T1000 (cell line): ENCODE measurements at regions not wholly inside any gene's neighbourhood (a gene's known extent, or its start where the extent isn't known, plus 50 kb on each side); places are given as distances from the start of the nearest gene placed in this dataset.

ENCODE experiments used
- DNase-seq: peaks from one replicate; lab custom pipeline; 2025; ENCODE audit warnings: mixed read lengths; lab: John Stamatoyannopoulos, UW

DNA sequence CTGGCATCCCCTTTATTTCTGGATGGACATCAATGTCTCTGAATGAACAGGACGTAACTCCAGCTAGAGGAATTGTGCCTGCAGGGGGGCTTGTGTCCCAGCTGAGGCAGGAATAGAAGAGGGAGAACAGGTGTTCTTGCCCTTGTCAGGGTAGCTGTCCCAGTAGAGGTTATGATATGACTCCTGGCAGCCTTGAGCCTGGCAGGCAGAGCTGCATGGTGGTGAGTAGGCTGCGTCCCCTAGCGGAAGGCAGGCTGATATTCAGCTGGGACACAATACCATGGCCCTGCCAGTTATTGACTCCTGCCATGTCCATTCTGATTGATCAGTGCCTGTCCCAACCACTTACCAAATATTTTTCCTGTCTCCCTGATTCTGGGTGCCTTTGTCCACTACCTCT lies 197.2 kb downstream of the RAP2A start:
- DNase-seq = no peak

DNA sequence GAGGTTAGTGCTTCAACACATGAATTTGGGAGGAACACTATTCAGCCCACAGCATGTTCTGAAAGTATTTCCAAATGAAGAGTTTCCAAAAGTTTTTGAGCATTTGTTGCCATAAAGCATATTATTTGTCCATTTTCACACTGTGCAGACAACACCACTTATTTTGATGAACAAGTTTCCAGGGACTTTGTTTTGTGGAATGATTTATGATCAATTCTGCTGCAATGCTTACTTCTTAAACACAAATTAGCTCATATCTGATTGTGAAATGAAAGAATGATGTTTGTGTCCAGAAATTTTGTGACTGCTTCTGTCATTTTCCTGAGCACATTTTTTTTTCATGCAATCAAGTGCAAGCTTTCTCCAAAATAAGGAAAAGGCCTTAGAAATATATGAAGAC lies 205.3 kb downstream of the RAP2A start:
- DNase-seq = no peak

DNA sequence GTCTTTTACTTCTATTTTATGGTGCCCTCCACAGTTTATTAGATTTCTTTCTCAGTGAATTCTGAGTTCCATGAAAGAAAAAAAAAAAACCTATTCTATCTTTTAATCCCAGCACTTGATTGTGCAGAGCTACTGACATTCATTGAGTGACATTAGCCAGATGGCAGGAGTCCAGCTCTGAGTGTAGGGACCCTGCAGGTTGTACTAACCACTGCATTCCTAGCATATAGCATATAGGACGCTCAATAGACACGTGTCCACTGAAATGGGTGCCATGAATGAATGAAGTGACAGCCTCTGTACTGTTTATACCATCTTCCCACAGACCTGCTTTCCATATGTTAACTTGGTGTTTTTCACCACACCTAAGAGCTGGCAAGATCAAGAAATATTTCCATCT lies 206.3 kb downstream of the RAP2A start:
- DNase-seq = no peak

DNA sequence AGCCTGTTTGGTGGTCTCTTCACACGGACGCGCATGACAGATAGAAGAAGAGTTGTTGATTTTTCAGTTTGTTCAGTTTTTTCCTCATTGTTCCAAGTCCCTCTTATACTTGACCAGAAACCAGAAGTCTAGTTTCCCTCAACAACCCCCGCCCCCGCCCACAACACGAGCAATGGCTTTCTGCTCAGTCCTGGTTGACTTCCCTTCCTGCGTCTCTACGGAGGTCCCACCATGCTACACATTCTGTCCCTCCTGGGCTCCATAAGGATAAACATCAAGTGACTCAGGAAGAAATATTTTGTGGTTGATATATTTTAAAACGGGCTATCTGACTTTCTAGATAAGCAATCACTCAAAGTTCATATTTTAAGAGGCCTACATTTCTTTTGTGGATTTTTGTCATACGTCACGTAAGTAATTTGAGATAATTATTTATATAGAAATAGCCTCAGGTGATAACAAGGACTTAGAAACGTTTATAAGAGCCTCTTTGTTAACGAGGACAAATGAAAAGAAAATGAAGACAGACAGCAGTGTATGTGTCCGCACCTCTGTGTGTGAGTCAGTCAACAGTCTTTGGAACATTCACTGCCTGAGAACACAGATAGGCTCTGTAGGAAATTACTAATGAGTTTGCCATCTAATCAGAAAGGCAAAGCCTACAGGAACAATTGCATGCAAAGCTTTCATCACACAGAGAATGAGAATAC lies 214.4 kb downstream of the RAP2A start:
- no peak for DNase-seq

DNA sequence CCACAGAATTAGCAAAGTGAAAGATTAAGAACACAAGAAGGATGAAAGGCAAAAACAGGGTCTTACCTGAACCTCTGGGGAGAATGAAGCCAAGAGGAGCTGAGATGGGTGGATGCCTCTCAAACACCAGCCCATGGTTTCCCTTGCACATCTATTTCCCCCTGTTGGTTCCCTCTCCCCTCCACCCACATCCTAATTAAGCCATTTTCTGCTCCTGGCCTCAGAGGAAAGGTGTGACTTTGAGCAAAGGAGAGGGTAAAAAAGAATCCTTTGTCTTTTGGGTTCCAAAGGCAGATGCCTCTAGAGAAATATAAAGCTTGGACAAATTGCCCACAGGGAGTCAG lies 214.9 kb downstream of the RAP2A start:
- no peak for DNase-seq

DNA sequence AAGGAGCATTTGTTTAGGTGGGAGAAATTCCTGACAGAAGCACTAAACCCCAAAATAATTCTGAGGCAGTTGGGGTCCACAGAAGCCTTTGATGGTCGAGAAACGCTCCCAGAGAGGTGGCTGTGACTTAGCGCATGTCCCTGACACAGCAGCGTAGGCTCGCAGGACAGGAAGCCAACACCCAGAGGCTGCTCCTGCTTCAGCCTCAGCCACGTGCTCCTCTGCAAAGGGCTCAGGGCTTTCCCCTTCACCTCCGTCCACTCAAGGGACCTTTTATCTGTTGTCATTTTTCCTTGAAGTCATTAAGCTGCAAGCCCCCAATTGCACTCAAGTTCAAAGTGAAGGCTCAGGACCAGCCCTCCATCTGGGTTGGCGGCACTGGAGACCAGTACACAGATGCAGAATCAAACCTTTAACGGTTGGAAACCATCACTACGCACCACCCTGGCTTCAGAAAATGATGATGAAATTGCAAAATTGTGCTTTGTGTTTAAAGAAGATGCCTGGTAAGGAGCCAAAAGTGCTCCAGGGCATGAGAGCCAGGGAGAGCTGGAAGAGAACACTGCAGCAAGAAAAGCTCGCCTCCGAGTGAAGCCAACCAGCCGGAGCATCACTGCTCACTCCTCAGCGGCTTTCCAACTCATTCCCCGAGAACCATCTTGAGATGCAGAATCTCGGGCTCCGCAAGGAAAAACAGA lies 219.6 kb downstream of the RAP2A start:
- no peak for DNase-seq

DNA sequence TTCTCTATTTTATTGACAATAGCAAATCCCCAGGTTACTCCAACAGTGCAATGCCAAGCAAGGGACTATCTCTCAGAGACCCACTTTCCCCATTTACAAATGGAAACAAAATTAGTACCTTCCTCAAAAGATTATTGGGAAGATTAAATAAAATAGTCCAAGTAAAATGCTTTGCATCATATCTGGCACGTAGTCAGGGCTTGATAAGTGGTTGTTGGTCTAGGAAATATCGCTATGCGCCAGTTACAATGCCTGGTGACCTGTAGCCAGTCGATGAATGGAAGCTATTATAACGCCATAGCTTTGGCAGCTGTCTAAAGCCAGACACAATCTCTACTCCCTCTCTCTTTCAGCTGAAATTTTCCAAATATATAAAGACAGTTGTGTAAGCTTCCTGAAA lies 220.3 kb downstream of the RAP2A start:
- DNase-seq = no peak

DNA sequence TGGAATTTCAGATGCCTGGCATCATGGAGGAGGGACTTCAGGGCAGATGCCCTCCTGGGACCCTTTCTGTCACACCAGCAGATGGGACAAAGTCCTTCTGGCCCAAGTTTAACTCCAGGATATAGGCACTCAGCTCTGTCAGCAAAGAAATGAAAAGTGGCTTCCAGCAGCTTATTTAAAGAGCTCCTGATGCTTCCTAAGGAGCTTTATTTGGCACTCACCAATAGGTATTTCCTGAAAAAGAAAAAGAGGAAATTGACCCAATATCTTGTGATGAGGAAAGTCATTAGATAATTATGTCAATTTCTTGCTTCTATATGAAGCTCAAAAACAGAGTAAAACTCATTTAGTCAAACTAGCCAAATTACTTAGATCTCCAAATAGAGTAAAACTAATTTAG lies 224.6 kb downstream of the RAP2A start:
- DNase-seq = no peak

DNA sequence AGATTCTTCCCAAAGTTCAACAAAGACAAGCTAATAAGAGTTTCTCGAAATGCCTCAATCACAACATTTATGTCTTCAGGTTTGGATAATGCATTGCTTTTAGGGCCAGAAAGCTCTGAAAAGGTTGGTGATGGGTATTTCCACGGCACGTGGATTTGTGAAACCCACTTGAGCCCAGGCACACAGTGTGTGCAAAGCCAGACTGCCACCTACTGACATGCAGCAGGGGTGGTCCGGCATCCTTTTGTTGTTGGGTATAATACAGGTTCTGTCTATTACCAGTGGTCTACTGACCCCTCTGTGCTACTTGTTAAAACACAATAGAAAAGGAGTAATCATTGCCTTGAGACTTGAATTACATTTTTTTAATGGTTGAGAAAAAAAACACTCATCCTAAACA lies 225.6 kb downstream of the RAP2A start:
- DNase-seq = no peak

DNA sequence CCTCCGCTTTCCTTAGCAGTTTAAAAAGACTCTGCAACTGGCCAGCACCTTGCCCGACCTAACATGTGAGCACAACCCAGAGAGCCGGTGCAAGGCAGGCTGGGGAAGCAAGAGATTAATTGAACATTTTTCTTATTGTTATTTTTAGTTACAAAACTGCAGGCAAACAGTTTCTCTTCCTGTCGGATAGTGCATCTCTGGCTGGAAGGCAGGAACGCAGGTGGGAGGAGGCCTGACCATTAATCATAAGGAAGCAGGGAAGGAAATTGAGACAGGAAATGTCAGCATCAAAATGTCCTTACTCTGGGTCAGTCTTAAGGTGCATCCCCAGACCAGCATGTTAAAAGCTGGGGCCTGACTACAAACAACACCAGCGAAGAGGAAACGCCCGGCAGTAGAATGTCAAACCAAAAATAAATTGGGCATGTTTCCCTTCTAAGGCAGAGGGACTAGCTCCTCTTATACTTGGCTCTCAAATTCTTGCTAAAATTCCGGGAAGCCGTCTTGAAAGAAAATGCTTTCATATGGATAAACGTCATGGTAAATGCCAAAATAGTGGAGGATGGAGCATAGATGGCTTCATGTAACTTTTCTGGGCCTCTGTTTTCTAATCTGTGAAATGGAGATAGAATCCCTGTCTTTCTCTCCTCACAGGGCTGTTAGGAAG lies 226.8 kb downstream of the RAP2A start:
- no peak for DNase-seq

DNA sequence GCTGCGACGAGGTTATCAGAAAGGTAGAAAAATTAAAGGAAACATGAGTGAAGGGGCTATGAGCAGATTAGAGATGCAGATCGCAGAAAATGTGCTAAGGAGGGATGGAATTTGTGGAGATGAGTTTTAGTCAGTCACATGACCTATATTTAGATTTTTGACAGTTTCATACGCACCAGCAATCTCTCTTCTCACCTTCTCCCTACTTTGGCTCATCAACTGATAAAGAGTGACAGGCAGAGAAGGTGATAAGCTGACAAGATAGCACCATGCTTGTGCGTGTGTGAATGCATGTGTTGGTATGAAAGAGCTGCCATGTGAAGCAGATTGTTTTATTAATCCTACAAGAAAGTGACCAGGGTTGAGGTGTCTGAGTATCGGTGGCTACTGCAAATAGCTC lies 252.6 kb downstream of the RAP2A start:
- DNase-seq = no peak

DNA sequence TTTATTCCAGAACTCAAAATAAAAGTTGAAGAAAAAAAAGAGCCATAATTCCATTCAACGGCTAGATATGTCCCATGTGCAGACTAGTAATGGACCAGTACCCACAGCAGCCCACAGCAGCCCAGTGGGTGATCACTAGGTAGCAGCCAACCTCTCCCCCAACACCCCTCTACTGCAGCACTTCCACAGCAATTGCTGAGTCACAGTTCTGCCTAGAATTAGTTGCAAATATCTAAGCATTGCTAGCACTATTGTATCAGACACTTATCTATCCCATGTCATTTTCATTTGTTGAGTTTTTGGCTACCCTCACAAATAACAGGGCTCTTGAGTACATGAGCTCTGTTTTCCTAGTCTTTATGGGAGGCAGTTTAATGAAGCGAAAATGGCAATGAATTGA lies 258.7 kb downstream of the RAP2A start:
- no peak for DNase-seq

DNA sequence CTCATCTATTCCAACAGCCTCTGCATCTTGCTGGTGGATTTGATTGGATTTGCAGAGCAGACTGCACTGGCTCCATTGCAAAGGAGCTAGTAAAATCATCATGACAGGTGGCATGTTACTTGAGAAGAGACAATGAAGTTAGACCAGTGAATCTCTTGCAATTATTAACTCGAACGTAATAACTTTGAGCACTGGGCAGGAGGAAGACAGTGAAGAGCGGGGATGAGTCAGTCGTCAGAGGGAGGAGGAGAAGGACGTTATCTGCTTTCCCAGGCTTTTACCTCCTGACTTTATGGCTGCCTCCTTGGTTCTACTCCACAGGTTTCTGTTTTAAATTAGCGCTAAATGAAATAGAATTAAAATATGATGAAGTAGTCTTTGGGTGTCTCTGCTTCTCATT lies 257.8 kb upstream of the IPO5 start:
- DNase-seq = no peak

DNA sequence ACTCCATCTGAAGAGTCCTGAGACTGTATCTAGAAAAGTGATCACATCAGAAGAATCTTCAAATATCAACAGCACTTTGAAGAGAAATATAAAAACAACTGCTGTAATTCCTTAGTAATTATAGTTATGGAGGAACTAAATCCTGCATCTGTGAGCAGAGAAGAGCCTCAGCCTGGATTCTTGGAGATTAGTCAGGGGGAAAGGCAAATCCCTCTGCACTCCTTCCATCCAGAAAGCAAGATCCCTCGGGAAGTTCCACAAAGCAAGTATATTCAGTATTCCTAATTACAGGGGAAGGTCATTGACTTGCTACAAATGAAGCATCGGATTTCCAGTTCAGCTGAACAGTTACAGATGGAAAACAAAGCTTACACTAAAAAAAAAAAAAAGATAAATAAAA lies 256.6 kb upstream of the IPO5 start:
- no peak for DNase-seq

DNA sequence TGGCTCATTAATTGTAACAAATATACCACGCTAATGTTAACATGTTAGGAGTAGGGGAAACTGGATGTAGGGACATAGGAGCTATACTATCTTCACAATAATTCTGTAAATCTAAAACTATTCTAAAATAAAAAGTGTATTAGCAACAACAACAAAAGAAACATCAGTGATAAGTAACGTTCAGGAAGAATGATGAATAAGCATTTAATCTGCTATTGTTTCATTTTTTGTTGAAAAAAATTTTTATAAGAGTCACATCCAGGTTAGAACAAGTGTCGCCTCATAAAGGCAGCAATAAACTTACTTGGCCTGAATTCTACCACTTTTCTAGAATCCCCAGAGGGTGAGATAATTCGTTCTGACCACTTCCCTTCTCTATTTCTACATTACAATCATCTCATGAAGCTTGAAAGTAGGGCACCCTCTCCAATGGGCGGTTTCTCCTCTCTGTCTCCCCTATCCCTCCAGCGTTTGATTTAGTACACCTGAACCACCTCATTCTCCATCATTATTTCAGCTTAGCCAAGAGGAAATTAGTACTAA lies 253.1 kb upstream of the IPO5 start:
- no peak for DNase-seq

DNA sequence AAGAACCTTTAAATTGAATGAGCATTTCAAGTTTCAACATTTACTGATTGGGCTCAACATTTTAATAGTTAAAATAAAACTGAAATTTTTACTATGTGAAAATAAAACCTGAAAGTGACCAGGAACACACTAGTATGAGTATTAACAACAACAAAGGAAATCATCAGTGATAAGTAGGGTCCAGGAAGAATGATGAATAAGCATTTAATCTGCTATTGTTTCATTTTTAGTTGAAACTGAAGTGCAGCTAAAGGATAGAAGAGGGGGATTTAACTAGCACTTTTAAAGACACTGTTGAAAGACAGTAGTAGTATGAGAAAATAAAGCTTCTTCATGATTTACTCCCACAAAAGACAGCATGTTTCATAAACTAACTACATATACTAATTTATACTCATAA lies 250.9 kb upstream of the IPO5 start:
- DNase-seq = no peak

DNA sequence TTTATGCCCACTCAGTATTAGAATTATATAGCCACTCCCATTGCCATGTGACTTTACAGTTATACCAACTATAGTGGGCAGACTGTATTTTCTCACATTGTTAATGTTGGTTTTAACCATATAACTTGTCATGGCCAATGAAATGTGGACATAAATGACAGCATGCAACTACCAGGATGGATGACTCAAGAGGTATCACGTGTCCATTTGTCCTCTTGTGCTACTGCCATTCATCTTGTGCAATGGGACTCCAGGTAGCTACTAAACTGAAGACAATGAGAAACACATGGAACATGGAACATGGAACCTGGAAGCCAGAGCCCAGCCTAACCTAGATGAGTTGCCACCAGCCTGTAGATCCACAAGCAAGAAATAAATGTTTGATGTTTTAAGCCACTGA lies 242.7 kb upstream of the IPO5 start:
- DNase-seq = no peak

DNA sequence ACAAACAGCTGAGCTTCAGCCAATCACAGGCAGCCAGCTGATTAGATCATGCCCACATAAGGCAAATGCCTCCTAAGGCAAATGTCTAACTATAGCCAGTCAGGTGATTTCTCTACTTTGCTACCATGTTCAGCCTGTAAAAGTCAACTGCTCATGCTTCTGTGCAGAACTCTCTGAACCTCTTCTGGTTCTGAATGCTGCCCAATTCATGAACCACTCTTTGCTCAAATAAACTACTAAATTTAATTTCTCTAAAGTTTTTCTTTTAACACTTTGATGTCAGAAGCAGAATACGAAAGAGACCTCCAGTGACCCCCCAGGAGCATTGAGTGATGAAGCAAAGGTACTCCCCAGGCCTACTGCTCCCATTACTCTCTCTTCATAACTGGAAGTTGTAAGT lies 240.7 kb upstream of the IPO5 start:
- DNase-seq = no peak

DNA sequence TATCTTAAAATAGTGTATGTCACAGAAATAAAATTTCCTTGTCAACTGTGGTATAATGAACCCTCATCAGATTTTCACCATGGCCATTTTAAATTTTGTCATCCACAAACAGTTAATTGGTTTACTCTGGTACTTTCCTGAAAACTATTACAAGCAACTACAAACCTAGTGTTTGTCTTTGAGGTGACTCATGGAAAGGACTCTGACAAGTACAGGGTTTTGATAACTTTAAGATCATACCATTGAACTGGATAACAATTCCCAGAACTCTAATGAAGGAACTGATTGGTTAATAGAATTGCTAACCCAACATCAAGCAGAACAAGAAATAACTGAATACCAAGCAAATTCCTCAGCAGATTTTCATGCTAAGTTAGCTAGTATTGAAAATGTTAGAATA lies 237.7 kb upstream of the IPO5 start:
- no peak for DNase-seq

DNA sequence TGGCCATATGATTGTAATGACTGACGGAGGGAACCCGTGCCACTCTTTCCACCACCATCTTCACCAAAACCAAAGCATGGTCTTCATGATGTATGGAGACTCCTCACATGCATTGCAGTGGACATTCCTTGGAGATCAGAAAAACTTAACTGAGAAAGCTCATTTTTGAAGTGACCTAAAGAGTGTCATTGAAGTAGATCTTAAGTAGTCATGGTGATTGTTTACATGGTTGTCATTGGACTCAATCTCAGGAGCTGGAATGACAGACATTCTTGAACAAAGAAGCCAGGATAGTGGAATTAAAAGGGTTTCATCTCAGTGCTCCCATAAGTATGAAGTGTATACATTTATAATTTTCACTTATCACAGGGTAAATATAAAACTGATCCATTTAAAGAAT lies 236.7 kb upstream of the IPO5 start:
- no peak for DNase-seq

DNA sequence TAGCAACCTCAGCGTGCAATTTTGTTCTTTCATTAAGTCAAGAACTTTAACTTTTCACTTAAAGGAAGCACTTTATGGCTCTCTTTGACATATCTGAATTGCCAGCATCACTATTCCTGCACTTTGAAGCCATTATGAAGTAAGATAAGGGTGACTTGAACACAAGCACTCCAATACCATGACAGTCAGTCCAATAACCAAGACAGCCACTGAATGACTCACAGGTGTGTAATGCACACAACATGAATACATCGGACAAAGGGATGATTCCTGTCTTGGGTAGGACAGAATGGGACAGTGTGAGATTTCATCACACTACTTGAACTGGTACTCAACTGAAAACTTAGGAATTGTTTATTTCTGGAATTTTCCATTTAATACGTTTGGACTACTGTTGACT lies 233.7 kb upstream of the IPO5 start:
- no peak for DNase-seq

DNA sequence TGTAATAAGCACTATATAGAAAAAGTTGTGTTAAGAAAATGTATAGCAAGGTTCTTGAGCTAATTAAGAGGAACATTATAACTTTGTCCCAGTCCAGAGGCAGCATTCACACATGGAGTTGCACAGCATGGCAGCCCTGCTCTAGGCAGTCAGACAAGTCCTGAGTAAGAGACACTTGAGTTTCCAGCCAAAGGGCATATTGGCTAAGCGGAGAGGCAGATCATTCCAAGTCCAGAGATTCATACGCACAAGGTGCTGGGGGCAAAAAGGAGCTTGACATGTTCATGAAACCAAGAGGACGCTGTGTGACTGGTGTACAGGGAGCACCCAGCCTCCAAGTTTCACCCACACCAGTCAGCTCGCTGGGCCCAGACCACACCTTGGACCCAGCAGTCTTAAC lies 232.6 kb upstream of the IPO5 start:
- no peak for DNase-seq

DNA sequence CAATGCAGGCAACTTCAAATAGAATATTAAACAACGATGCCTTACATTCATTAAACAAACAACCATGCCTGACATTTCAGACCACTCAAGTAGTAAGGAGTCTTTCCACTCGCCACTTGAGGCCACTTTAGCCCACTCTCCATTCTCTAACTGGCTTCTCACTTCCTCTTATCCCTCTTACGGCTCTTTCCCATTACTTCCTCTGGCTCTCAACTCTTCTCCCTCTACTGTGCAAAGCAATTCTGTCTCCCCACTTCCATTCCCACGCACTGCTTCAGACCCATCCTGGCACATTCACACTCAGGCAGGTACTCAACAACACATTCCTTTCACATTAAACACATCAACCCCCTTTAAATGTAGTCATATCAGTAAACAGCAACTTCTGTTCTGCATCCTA lies 229.8 kb upstream of the IPO5 start:
- DNase-seq = no peak
